Brain microvascular endothelial cell (primary cell): ENCODE measurements at regions not wholly inside any gene's neighbourhood (a gene's known extent, or its start where the extent isn't known, plus 50 kb on each side); places are given as distances from the start of the nearest gene placed in this dataset.

Source experiments
- DNase-seq: peaks from one replicate; pipeline ENCODE4 v3.0.0-alpha.2; 2020
- H3K27ac ChIP-seq: fragments of 250-450 bp; sonication (Bioruptor Pico); 2 replicates; pipeline ENCODE4 v1.5.1; 2020; ENCODE audit warnings: mild to moderate bottlenecking, moderate library complexity
- H3K27me3 ChIP-seq: fragments of 250-450 bp; sonication (Bioruptor Pico); replicated peaks from 2 replicates; pipeline ENCODE4 v1.5.1; 2020; ENCODE audit warnings: mild to moderate bottlenecking
- H3K36me3 ChIP-seq: fragments of 250-450 bp; sonication (Bioruptor Pico); replicated peaks from 2 replicates; pipeline ENCODE4 v1.5.1; 2020; ENCODE audit warnings: mild to moderate bottlenecking
- H3K4me3 ChIP-seq: 2 replicates; pipeline ENCODE4 v1.5.1; 2011; ENCODE audit warnings: low read depth, mild to moderate bottlenecking, control low read depth, low read length, moderate library complexity
- CTCF ChIP-seq: IDR thresholded peaks from 2 replicates; pipeline ENCODE4 v1.5.1; 2011; ENCODE audit warnings: low read depth, mild to moderate bottlenecking, moderate library complexity, low read length, control low read depth, inconsistent platforms; ENCODE audit errors: missing control alignments
- in situ Hi-C: cut with HindIII; loops from 2 replicates; pipeline ENCODE4 v1.10.0; 2017; ENCODE audit warnings: low sequenced_read_pairs, low pct_ligation_motif_present

- TF ChIP-seq CTCF: no peak
- Histone ChIP-seq H3K27me3 (no peaks in the 10 kb centered on the region), H3K4me3 (no peak overlapping the region), H3K36me3 (no peaks in the 10 kb centered on the region), H3K27ac (no peak overlapping the region)
- no peak for DNase-seq
- in situ Hi-C loops: no loop called here
Measured at GRCh38 chr11:110832080-110832479, 119.8 kb upstream of the ARHGAP20 start.

GRCh38 chr11:110830747-110831146, 118.5 kb upstream of the ARHGAP20 start:
- in situ Hi-C loops: no loop called here
- no peak for TF ChIP-seq CTCF
- no peak overlapping the region for H3K27ac ChIP-seq
- no peaks in the 10 kb centered on the region for H3K27me3 ChIP-seq
- no peaks in the 10 kb centered on the region for H3K36me3 ChIP-seq
- H3K4me3 ChIP-seq: no peak overlapping the region
- DNase-seq: no peak

- no peak overlapping the region for H3K4me3 ChIP-seq
- no peak for DNase-seq
- H3K27ac ChIP-seq: no peak overlapping the region
- H3K36me3 ChIP-seq: no peaks in the 10 kb centered on the region
- TF ChIP-seq CTCF: no peak
- no peaks in the 10 kb centered on the region for H3K27me3 ChIP-seq
- in situ Hi-C loops: no loop called here
Measured at GRCh38 chr11:110830344-110830743, 118.1 kb upstream of the ARHGAP20 start.

- Histone ChIP-seq H3K27ac (no peak overlapping the region), H3K4me3 (no peak overlapping the region), H3K27me3 (no peaks in the 10 kb centered on the region), H3K36me3 (no peaks in the 10 kb centered on the region)
- in situ Hi-C loops: no loop called here
- no peak for TF ChIP-seq CTCF
- no peak for DNase-seq
Measured at GRCh38 chr11:110829873-110830272, 117.6 kb upstream of the ARHGAP20 start.

- Histone ChIP-seq H3K4me3 (no peak overlapping the region), H3K27me3 (no peaks in the 10 kb centered on the region), H3K36me3 (no peaks in the 10 kb centered on the region), H3K27ac (no peak overlapping the region)
- no peak for TF ChIP-seq CTCF
- in situ Hi-C loops: no loop called here
- no peak for DNase-seq
Measured at GRCh38 chr11:110828086-110828485, 115.8 kb upstream of the ARHGAP20 start.

GRCh38 chr11:110827276-110827675, 115.0 kb upstream of the ARHGAP20 start:
- TF ChIP-seq CTCF: no peak
- Histone ChIP-seq H3K36me3 (no peaks in the 10 kb centered on the region), H3K4me3 (no peak overlapping the region), H3K27me3 (no peaks in the 10 kb centered on the region), H3K27ac (no peak overlapping the region)
- DNase-seq: no peak
- in situ Hi-C loops: no loop called here
